Colonic mucosa (tissue), 4 donors: ENCODE measurements at regions not wholly inside any gene's neighbourhood (a gene's known extent, or its start where the extent isn't known, plus 50 kb on each side); places are given as distances from the start of the nearest gene placed in this dataset.

Source experiments
- DNase-seq: peaks from one replicate; pipeline ENCODE4 v3.0.0-alpha.2; 2020
- H3K27ac ChIP-seq: fragments of 200-600 bp; one replicate; pipeline ENCODE4 v1.8.0; 2021
- H3K27me3 ChIP-seq: fragments of 200-600 bp; one replicate; pipeline ENCODE4 v1.8.0; 2021
- H3K36me3 ChIP-seq: fragments of 200-600 bp; one replicate; pipeline ENCODE4 v1.8.0; 2021
- H3K4me1 ChIP-seq: fragments of 200-600 bp; one replicate; pipeline ENCODE4 v1.8.0; 2021; ENCODE audit warnings: mild to moderate bottlenecking
- H3K4me3 ChIP-seq: fragments of 200-600 bp; one replicate; pipeline ENCODE4 v1.8.0; 2021
- H3K9ac ChIP-seq, 2 donors: one replicate each; pipeline ENCODE4 v1.7.0; 2013; ENCODE audit warnings: control low read depth in 2 of 2, low read depth in 2 of 2, low read length in 2 of 2
- H3K9me3 ChIP-seq: fragments of 200-600 bp; one replicate; pipeline ENCODE4 v1.8.0; 2021
- intact Hi-C: fragments of 100-400 bp; cut with DNase I; formaldehyde crosslinking; loops from one replicate; pipeline ENCODE4 v1.14.1; 2022
- TF ChIP-seq, protein P1 (sequence below): fragments of 200-600 bp; IDR thresholded peaks from one replicate; pipeline ENCODE4 v1.8.0; 2022; ENCODE audit warnings: antibody characterized with exemption, mild to moderate bottlenecking
- donor health status: healthy.
- donor health status: DM: no; HTN: no; CAD: no.
- donor health status: DM: no; HTN: no; CAD: no.

DNA sequence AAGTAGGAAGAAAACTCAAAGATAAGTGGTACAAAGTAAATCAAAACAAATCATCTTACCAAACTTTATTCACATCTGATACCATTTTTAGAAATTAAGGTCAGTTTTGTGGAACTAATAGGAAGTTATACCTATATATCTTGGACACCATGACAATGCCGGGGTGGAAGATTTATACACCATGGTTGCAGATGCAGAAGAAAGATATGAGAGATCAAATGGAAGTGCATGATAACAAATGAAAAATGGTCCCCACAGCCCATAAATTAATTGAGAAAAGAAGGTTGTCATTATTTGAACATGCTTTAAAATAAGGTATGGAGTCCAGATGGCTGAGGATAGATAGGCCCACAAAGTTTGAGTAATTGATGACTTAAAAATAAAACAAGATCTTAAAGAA lies 276.8 kb downstream of the TSHZ3 start:
- TF ChIP-seq, protein P1, sequence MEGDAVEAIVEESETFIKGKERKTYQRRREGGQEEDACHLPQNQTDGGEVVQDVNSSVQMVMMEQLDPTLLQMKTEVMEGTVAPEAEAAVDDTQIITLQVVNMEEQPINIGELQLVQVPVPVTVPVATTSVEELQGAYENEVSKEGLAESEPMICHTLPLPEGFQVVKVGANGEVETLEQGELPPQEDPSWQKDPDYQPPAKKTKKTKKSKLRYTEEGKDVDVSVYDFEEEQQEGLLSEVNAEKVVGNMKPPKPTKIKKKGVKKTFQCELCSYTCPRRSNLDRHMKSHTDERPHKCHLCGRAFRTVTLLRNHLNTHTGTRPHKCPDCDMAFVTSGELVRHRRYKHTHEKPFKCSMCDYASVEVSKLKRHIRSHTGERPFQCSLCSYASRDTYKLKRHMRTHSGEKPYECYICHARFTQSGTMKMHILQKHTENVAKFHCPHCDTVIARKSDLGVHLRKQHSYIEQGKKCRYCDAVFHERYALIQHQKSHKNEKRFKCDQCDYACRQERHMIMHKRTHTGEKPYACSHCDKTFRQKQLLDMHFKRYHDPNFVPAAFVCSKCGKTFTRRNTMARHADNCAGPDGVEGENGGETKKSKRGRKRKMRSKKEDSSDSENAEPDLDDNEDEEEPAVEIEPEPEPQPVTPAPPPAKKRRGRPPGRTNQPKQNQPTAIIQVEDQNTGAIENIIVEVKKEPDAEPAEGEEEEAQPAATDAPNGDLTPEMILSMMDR: no peak
- H3K4me1 ChIP-seq: no peaks in the 10 kb centered on the region

DNA sequence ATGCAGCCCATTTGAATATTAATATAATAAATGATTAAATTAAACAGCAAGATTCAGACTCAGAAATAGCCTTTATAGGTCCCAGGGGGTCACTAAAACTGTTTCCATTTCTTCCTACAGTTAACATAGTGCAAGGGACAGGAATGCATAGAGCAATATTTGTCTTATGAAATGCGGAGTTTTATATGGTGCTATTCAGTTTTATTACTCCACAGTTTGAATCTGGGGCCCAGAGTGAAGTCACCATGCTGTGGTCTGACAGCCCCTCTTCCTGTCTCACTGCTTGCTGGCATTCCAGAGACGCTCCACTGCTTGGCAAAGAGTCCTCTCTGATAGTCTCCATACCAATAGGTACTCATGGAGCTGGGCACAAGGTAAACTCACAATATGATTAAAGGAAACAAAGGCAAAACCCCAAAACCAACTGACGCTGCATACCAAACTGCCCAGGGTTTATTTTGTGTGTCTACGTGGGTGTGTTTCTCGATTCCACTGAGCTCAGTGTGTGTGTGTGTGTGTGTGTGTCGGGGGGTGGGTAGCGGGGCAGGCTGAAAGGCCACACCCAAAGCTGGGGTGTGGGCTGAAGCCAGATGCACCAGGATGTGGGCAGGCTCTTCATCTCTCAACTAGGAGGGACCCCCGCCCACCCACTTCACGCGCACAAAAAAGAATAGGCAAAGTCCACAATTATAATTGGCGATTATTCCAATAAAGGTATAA lies 277.9 kb downstream of the TSHZ3 start:
- Histone ChIP-seq H3K9ac (no peak overlapping the region), H3K27ac (peak overlapping the region; percentile 27), H3K4me1 (no peaks in the 10 kb centered on the region), H3K36me3 (no peaks in the 10 kb centered on the region), H3K9me3 (no peaks in the 10 kb centered on the region), H3K27me3 (no peaks in the 10 kb centered on the region), H3K4me3 (no peak overlapping the region)
- peak; percentile 69 for DNase-seq
- TF ChIP-seq, protein P1: no peak
- intact Hi-C loops: no loop called here

More for the DNA sequence above, 276.8 kb downstream of the TSHZ3 start:
- Histone ChIP-seq H3K4me3 (no peak overlapping the region), H3K36me3 (no peaks in the 10 kb centered on the region), H3K27me3 (no peaks in the 10 kb centered on the region), H3K9me3 (no peaks in the 10 kb centered on the region), H3K27ac (no peak overlapping the region), H3K9ac (no peak overlapping the region)
- DNase-seq: no peak
- intact Hi-C loops: no loop called here

DNA sequence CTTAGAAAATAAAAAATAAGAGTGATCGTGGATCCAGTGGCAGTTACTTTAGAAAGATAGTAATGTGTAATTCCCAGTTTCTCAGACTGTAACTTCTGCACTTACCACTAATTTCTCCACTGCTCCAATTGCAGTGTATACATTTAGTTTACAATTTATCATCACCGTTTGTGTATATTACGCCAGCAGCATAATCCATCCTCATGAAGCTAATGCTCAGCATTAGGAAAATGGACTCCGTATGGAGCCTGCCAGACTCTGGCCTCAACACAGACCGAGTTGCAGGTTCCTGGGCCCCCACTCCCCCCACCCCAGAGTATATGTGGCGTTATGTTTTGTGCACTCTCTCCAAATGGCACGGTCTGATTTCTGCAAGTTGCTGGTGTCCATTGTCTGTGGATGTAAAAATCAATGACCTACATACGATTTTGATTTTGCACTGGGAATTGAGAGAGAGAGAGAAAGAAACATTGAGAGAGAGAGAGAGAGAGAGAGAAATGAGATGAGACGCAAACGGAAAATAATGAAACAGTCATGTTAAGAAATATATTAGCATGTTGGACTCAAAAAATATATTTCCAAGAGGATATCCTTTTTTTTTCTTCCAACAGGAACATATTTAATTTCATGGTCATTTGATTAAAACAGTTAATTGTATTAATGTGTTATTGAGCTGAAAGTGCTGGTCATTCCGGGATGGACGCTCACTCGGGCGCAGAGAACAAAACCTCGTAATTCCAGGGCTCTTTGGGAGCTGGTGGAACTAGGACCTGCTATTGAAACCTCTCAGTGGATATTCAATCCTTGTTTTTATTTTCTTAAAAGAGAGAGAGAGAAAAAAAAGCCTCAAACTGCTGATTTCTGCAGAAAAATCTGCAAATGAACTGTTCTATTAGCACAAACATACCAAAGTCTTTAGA lies 278.8 kb downstream of the TSHZ3 start:
- no peak for DNase-seq
- Histone ChIP-seq H3K36me3 (no peaks in the 10 kb centered on the region), H3K9me3 (no peaks in the 10 kb centered on the region), H3K27me3 (no peaks in the 10 kb centered on the region), H3K27ac (peak overlapping the region; percentile 27), H3K4me3 (no peak overlapping the region), H3K9ac (no peak overlapping the region), H3K4me1 (no peaks in the 10 kb centered on the region)
- TF ChIP-seq, protein P1: no peak
- intact Hi-C loops: no loop called here

DNA sequence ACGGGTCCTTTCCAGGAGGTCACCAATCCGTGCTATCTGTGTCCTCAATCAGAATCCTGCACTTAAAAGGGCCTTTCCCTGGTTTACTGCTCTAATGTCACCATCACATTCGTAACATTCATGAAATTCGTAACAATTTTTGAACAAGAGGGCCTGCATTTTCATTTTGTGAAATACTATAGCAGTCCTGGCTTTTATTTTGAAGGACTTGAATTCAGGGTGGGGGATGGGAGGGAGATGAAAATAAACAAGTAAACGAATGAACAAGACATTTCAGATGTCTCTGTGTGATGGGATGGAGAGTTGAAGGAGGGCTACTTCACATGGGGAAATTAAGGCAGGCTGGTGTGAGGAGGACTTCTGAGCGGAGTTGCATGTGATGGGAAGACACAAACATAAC lies 281.0 kb downstream of the TSHZ3 start:
- Histone ChIP-seq H3K27me3 (no peaks in the 10 kb centered on the region), H3K9me3 (no peaks in the 10 kb centered on the region), H3K4me3 (no peak overlapping the region), H3K36me3 (no peaks in the 10 kb centered on the region), H3K27ac (no peak overlapping the region), H3K9ac (no peak overlapping the region), H3K4me1 (no peaks in the 10 kb centered on the region)
- DNase-seq: no peak
- intact Hi-C loops: no loop called here
- TF ChIP-seq, protein P1: no peak

DNA sequence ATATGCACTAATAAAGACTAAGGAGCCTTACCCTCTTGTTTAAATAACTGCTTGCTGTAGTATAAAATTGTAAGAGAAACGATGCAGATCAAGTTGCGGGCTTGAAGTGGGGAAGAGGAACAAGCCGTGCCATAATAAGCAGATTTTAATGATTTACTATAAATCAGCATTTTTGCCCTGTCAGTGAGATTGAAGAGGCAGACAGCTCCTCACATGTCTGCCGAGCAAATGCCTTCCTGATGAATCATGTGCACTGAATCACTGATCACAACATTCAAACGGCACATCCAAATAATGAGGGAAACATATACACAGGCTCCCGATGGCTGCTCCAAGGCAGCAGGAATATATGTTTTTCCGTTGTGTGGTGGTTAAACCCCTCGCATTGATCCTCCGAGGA lies 282.9 kb downstream of the TSHZ3 start:
- Histone ChIP-seq H3K4me3 (no peak overlapping the region), H3K27ac (no peak overlapping the region), H3K36me3 (no peaks in the 10 kb centered on the region), H3K9ac (no peak overlapping the region), H3K9me3 (no peaks in the 10 kb centered on the region), H3K4me1 (no peaks in the 10 kb centered on the region), H3K27me3 (no peaks in the 10 kb centered on the region)
- TF ChIP-seq, protein P1: no peak
- no peak for DNase-seq
- intact Hi-C loops: no loop called here
